Stomach (tissue), 8 donors: ENCODE measurements at regions not wholly inside any gene's neighbourhood (a gene's known extent, or its start where the extent isn't known, plus 50 kb on each side); places are given as distances from the start of the nearest gene placed in this dataset.

Experiments
- DNase-seq, 2 donors: peaks; one replicate each; pipeline versions ENCODE4 v3.0.0 to v3.0.0-alpha.2; 2013 to 2019
- H3K27ac ChIP-seq, 5 donors: fragments of 200-600 bp in 4 of 5; sonication (generic) in 4 of 5; one replicate each; pipeline ENCODE4 v1.5.1; 2013 to 2019; ENCODE audit warnings: mild to moderate bottlenecking in 1 of 5, moderate library complexity in 1 of 5
- H3K27me3 ChIP-seq, 3 donors: fragments of 200-600 bp; sonication (generic); one replicate each; pipeline ENCODE4 v1.5.1; 2017 to 2019; ENCODE audit warnings: mixed run types in 1 of 3
- H3K36me3 ChIP-seq, 4 donors: fragments of 200-600 bp; sonication (generic); 1 replicate in 3 of 4; 2 replicates in 1 of 4; pipeline ENCODE4 v1.5.1; 2016 to 2019
- H3K4me1 ChIP-seq, 4 donors: fragments of 200-600 bp; sonication (generic); one replicate each; pipeline ENCODE4 v1.5.1; 2016 to 2019
- H3K4me3 ChIP-seq, 4 donors: fragments of 200-600 bp; sonication (generic) in 3 of 4; one replicate each; pipeline ENCODE4 v1.5.1; 2016 to 2019; ENCODE audit warnings: mild to moderate bottlenecking in 1 of 4
- H3K9me3 ChIP-seq, 4 donors: fragments of 200-600 bp; sonication (generic); one replicate each; pipeline ENCODE4 v1.5.1; 2016 to 2019
- EP300 ChIP-seq: sonication (generic); formaldehyde crosslinking; IDR thresholded peaks from one replicate; pipeline ENCODE4 v1.6.1; 2017; ENCODE audit warnings: antibody characterized with exemption
- POLR2A ChIP-seq, 4 donors: fragments of 450-650 bp; IDR thresholded peaks; one replicate each; pipeline ENCODE4 v1.6.1; 2016; ENCODE audit warnings: antibody characterized with exemption in 4 of 4, control low read depth in 2 of 4, mild to moderate bottlenecking in 1 of 4, moderate library complexity in 1 of 4
- POLR2AphosphoS5 ChIP-seq, 3 donors: sonication (generic); formaldehyde crosslinking; IDR thresholded peaks; one replicate each; pipeline ENCODE4 v1.6.1; 2016; ENCODE audit warnings: antibody characterized with exemption in 3 of 3
- WGBS, 5 donors: extraction: QIAGEN DNeasy Blood & Tissue Kit in 3 of 5; methylation state at CpG; one replicate each; pipeline versions ENCODE4 v1.1.5 to v1.1.7; 2013 to 2018; 5-methylcytosine and 5-hydroxymethylcytosine counted together
- intact Hi-C: fragments of 100-400 bp; cut with DNase I; formaldehyde crosslinking; loops from one replicate; pipeline ENCODE4 v1.15.1; 2023; ENCODE audit warnings: low total_unique reads
- TF ChIP-seq, protein P1 (sequence below), 7 experiments: fragments of 450-650 bp in 4 of 7; fragments of 200-600 bp in 3 of 7; sonication (generic) in 3 of 7; IDR thresholded peaks; one replicate each; pipeline ENCODE4 v1.5.1; 2016 to 2019; ENCODE audit warnings: antibody characterized with exemption in 7 of 7, control low read depth in 2 of 7, mild to moderate bottlenecking in 1 of 7
- donor health status: healthy with polysubstance abuse.
- donor health status: Bipolar disorder and iron deficiency.
- donor health status: healthy.

DNA sequence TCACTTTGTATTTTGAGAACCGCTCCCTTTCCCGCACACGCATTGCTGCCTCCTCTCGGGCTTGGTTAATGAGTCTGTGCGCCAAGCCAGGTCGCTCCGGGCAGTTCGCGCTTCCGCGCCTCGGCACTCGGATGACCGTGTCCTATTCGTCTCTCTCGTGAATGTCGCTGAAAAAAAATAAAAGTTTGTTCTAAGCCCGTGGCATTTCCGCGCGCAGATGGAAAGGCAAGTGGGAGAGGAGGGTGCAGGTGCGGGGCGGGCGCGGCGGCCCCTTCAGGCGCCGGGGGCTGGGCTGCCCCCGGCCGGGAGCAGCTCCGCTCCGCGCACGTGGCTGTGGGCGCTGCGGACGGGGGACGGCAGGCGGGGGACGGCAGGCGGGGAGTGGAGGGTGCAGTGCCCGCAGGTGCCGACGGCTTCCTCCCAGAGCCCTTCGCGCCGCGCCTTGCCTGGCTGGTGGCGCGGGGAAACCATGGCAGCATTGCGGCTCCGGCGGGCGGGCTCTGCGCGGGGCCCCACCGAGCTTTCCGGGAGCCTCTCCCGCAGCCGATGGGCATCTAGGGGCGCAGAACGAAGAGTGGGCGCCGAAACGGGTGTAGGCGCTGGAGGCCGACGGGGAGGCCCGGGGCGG lies 159.6 kb upstream of the SIX2 start:
- peaks cover 4 to 84% (median 47%) of the 10 kb centered on the region in 3 donors for H3K27me3 ChIP-seq
- H3K36me3 ChIP-seq, result no peaks in the 10 kb centered on the region
- intact Hi-C loops, result no loop called here
- no peak for TF ChIP-seq POLR2A (IDR thresholded peaks at IDR 0.05)
- no peak for TF ChIP-seq EP300
- TF ChIP-seq POLR2AphosphoS5 (IDR thresholded peaks at IDR 0.05), result no peak
- TF ChIP-seq, protein P1, sequence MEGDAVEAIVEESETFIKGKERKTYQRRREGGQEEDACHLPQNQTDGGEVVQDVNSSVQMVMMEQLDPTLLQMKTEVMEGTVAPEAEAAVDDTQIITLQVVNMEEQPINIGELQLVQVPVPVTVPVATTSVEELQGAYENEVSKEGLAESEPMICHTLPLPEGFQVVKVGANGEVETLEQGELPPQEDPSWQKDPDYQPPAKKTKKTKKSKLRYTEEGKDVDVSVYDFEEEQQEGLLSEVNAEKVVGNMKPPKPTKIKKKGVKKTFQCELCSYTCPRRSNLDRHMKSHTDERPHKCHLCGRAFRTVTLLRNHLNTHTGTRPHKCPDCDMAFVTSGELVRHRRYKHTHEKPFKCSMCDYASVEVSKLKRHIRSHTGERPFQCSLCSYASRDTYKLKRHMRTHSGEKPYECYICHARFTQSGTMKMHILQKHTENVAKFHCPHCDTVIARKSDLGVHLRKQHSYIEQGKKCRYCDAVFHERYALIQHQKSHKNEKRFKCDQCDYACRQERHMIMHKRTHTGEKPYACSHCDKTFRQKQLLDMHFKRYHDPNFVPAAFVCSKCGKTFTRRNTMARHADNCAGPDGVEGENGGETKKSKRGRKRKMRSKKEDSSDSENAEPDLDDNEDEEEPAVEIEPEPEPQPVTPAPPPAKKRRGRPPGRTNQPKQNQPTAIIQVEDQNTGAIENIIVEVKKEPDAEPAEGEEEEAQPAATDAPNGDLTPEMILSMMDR (IDR thresholded peaks at IDR 0.05), result no peak
- peaks cover 17 to 24% (median 22%) of the 10 kb centered on the region in 4 donors for H3K4me1 ChIP-seq
- WGBS, 5 donors, result 1 to 4% (median 2%) methylated on average over 33 to 70 of the region's 70 CpGs
- peak overlapping the region; percentile 47 to 72 (median 58) for H3K4me3 ChIP-seq
- peak in 1 of 2 donors; percentile 55 for DNase-seq
- H3K27ac ChIP-seq, result peak overlapping the region in 3 of 5 donors; percentile 43 to 81 (median 43)
- H3K9me3 ChIP-seq, result no peaks in the 10 kb centered on the region

DNA sequence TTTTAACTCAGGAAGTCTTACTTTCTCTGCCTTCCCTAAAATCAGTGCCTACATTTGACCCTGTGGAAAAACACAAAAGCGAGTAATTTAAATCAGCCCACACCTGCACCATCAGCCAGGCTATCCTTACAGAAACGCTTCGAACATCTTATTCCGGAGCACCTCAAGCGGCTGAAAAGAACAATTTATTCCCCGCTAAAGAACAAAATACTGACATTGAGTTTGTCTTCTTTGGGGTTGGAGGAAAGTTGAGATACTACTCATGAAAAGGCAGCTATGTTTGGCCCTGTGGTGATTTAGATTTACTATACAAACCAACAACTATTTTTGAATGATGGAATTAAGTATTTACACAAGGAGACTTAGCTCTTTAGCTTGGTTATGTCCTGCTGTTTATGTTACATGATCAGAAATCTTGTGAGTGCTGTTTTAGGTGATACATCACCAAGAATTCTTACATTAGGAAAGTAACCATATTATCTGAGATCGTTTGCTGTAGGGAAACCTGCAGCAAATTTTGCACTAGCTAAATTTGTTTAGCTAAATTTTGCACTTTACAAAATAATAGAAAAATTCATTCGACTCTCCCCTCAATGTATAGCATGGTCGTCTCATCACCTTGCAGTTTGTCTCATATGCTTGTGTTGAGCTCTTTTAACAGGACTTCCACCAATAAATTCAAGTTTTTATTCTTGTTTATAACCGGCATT lies 158.8 kb upstream of the SIX2 start:
- Histone ChIP-seq H3K27ac (peak overlapping the region in 1 of 5 donors; percentile 81), H3K4me1 (peaks cover 17 to 24% (median 22%) of the 10 kb centered on the region in 4 donors), H3K36me3 (no peaks in the 10 kb centered on the region), H3K4me3 (peak overlapping the region in 2 of 4 donors; percentile 47 to 54), H3K9me3 (no peaks in the 10 kb centered on the region), H3K27me3 (peaks cover 4 to 89% (median 47%) of the 10 kb centered on the region in 3 donors)
- intact Hi-C loops, result no loop called here
- no peak for TF ChIP-seq POLR2AphosphoS5 (IDR thresholded peaks at IDR 0.05)
- TF ChIP-seq, protein P1 (IDR thresholded peaks at IDR 0.05), result no peak
- 37 to 52% (median 46%) methylated on average over 10 of the region's 10 CpGs for WGBS, 5 donors
- DNase-seq, result no peak

DNA sequence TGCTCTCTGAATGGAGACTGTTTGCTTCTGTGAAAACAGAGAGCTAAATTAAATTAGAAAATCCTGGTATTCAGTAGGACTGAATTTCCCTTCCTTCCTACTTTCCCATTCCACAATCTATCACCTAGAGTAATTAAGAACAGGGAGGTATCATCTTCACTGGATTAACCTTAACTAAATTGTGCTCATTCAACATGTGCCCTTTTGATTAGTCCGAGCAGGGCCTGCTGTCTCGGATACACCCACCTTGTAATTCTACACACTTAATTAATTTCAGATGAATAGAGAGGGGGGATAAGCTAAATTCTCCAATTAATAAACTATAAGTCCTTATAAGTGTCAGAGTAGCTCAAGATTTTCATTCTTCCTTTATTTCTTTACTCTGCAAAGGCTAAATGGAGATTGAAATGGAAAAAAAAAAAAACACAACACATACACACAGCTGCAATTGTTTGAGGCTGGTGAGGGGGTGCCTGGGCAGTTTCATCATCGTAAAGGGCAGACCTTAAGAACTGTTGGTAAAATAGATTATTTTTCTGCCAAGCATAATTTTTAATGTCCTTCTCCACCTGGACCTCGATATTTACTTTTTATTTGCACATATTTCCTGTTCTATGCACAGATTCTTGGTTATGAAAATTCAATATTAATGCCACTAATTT lies 157.1 kb upstream of the SIX2 start:
- 83 to 90% (median 85%) methylated on average over 4 of the region's 4 CpGs for WGBS, 5 donors
- no peaks in the 10 kb centered on the region for H3K36me3 ChIP-seq
- H3K9me3 ChIP-seq, result no peaks in the 10 kb centered on the region
- TF ChIP-seq EP300, result no peak
- TF ChIP-seq POLR2A (IDR thresholded peaks at IDR 0.05), result no peak
- TF ChIP-seq POLR2AphosphoS5 (IDR thresholded peaks at IDR 0.05), result no peak
- TF ChIP-seq, protein P1 (IDR thresholded peaks at IDR 0.05), result no peak
- H3K27me3 ChIP-seq, result peaks cover 4 to 91% (median 47%) of the 10 kb centered on the region in 3 donors
- H3K4me1 ChIP-seq, result peaks cover 17 to 24% (median 22%) of the 10 kb centered on the region in 4 donors
- no peak overlapping the region for H3K4me3 ChIP-seq
- intact Hi-C loops, result no loop called here
- H3K27ac ChIP-seq, result no peak overlapping the region
- DNase-seq, result no peak

DNA sequence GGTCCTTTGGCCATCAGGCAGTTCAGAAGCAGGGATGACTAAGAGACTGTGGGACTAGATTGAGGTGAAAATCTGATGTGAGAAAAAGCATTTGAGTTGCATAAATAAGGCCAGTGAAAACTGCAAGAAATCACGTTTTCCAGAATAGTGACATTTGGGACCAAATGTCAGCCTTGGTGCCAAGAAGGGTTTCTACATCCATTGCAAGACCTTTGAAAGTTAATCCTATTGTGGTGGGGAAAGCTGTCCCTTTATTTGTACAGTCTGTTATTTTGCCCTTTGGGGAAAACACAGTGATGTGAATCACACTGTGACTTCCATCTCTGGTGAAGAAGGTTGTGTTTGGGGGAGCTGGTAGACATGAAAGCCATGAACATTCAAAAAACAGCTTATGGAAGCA lies 153.5 kb upstream of the SIX2 start:
- no peaks in the 10 kb centered on the region for H3K9me3 ChIP-seq
- no peak for DNase-seq
- intact Hi-C loops, result no loop called here
- no peaks in the 10 kb centered on the region for H3K4me1 ChIP-seq
- H3K27ac ChIP-seq, result no peak overlapping the region
- WGBS, 5 donors, result 58 to 81% (median 67%) methylated on average over 1 of the region's 1 CpG
- H3K36me3 ChIP-seq, result no peaks in the 10 kb centered on the region
- TF ChIP-seq POLR2A (IDR thresholded peaks at IDR 0.05) (no peak), POLR2AphosphoS5 (IDR thresholded peaks at IDR 0.05) (no peak), EP300 (no peak)
- TF ChIP-seq, protein P1 (IDR thresholded peaks at IDR 0.05), result no peak
- peaks cover 0 to 60% (median 19%) of the 10 kb centered on the region in 3 donors for H3K27me3 ChIP-seq
- no peak overlapping the region for H3K4me3 ChIP-seq
